K562 (cell line): ENCODE measurements at regions not wholly inside any gene's neighbourhood (a gene's known extent, or its start where the extent isn't known, plus 50 kb on each side); places are given as distances from the start of the nearest gene placed in this dataset.

Experiments
- ATAC-seq: fragments of 200-7000 bp; cut with Tn5 transposase; 3 replicates; pipeline ENCODE4 v1.9.1; 2020; ENCODE audit warnings: moderate library complexity
- BruUV-seq: library from RNA; stranded (reverse); fragments of 400-500 nt; replicated peaks from 2 replicates; lab custom pipeline; 2021; lab: Mats Ljungman, UMichigan
- CTCF ChIA-PET: fragments of 300-600 bp; formaldehyde crosslinking; extraction: SDS; loops from one replicate; lab custom pipeline; 2021; ENCODE audit warnings: low intra/inter-chr PET ratio; lab: Yijun Ruan, JAX
- POLR2A ChIA-PET: fragments of 300-600, 350-650 bp; sonication (Branson Sonifier 250); formaldehyde crosslinking; extraction: SDS; loops from one replicate; lab custom pipeline; 2021; ENCODE audit warnings: antibody characterized with exemption, inconsistent platforms; lab: Yijun Ruan, JAX
- DNase-seq, 4 experiments: peaks; one replicate each; pipeline versions ENCODE4 v3.0.0 to v3.0.0-alpha.2; 2011 to 2018; ENCODE audit warnings: low spot score in 3 of 4, mixed read lengths in 3 of 4; ENCODE audit errors: extremely low read depth in 1 of 4
- FAIRE-seq: peaks from 2 replicates; lab custom pipeline; 2011; peaks lifted over from hg19 to GRCh38; lab: Jason Lieb, UNC
- H2AFZ ChIP-seq: 2 replicates; pipeline ENCODE4 v1.6.0; 2011; ENCODE audit warnings: low read depth, low read length, control low read depth, inconsistent platforms
- H3K27ac ChIP-seq: fragments of 200-600 bp; 3 replicates; pipeline ENCODE4 v1.8.0; 2011; ENCODE audit warnings: low read depth, mild to moderate bottlenecking, control low read depth, inconsistent platforms, low read length, moderate library complexity, mixed read lengths; ENCODE audit errors: extremely low read depth
- H3K27me3 ChIP-seq, 2 experiments: fragments of 300-600 bp in 1 of 2; 2 replicates in 1 of 2; 3 replicates in 1 of 2; pipeline versions ENCODE4 v1.6.0 to v1.8.0; 2011; ENCODE audit warnings: inconsistent platforms in 2 of 2, low read length in 2 of 2, mild to moderate bottlenecking in 1 of 2, mixed read lengths in 1 of 2, moderate library complexity in 1 of 2; ENCODE audit not compliant: control insufficient read depth in 2 of 2, insufficient read depth in 2 of 2
- H3K36me3 ChIP-seq: fragments of 300-600 bp; 3 replicates; pipeline ENCODE4 v1.8.0; 2011; ENCODE audit warnings: mild to moderate bottlenecking, low read length, inconsistent platforms; ENCODE audit not compliant: control insufficient read depth, insufficient read depth
- H3K4me1 ChIP-seq, 2 experiments: fragments of 200-600 bp in 1 of 2; replicated peaks in 1 of 2; 2 replicates in 1 of 2; 3 replicates in 1 of 2; pipeline versions ENCODE4 v1.5.1 to v1.8.0; 2011; ENCODE audit warnings: inconsistent platforms in 2 of 2, low read length in 2 of 2, mild to moderate bottlenecking in 1 of 2, mixed read lengths in 1 of 2, moderate library complexity in 1 of 2; ENCODE audit not compliant: control insufficient read depth in 2 of 2, insufficient read depth in 2 of 2
- H3K4me2 ChIP-seq: 2 replicates; pipeline ENCODE4 v1.6.1; 2011; ENCODE audit warnings: low read length, control low read depth, inconsistent platforms, mixed read lengths; ENCODE audit not compliant: insufficient read depth
- H3K4me3 ChIP-seq: fragments of 200-600 bp; sonication (generic), shearing (Covaris generic); 2 replicates; pipeline ENCODE4 v1.5.1; 2016; ENCODE audit warnings: control low read depth, inconsistent platforms
- H3K79me2 ChIP-seq: fragments of 200-600 bp; 3 replicates; pipeline ENCODE4 v1.8.0; 2011; ENCODE audit warnings: low read length, inconsistent platforms; ENCODE audit not compliant: control insufficient read depth, insufficient read depth
- H3K9ac ChIP-seq, 2 experiments: 2 replicates each; pipeline versions ENCODE4 v1.6.0 to v1.6.1; 2011; ENCODE audit warnings: low read depth in 2 of 2, low read length in 2 of 2, control low read depth in 1 of 2, inconsistent platforms in 1 of 2, mild to moderate bottlenecking in 1 of 2, mixed read lengths in 1 of 2; ENCODE audit not compliant: insufficient read depth in 1 of 2
- H3K9me1 ChIP-seq: one replicate; pipeline ENCODE4 v1.6.0; 2011; ENCODE audit warnings: inconsistent platforms, mild to moderate bottlenecking, low read length, moderate library complexity; ENCODE audit not compliant: control insufficient read depth, insufficient read depth
- H3K9me3 ChIP-seq: replicated peaks from 2 replicates; pipeline ENCODE4 v1.5.1; 2011; ENCODE audit warnings: low read depth, low read length, inconsistent platforms; ENCODE audit not compliant: control insufficient read depth, insufficient read depth
- H4K20me1 ChIP-seq: replicated peaks from 2 replicates; pipeline ENCODE4 v1.6.1; 2011; ENCODE audit warnings: low read length, inconsistent platforms, mixed read lengths; ENCODE audit not compliant: control insufficient read depth, insufficient read depth
- FIP1L1 ChIP-seq: fragments of 200-400 bp; formaldehyde crosslinking; IDR thresholded peaks from 2 replicates; pipeline ENCODE4 v1.6.1; 2018; ENCODE audit warnings: mild to moderate bottlenecking, low read depth, low read length; ENCODE audit not compliant: poor library complexity, severe bottlenecking
- FOXJ3 ChIP-seq: sonication (generic); formaldehyde crosslinking; IDR thresholded peaks from 2 replicates; pipeline ENCODE4 v1.4.0; 2020; ENCODE audit warnings: mild to moderate bottlenecking, missing genetic modification reagents
- GATAD2B ChIP-seq: fragments of 450-650 bp; IDR thresholded peaks from 2 replicates; pipeline ENCODE4 v1.6.1; 2017; ENCODE audit warnings: mild to moderate bottlenecking, borderline replicate concordance
- ILF3 ChIP-seq: fragments of 450-650 bp; IDR thresholded peaks from 2 replicates; pipeline ENCODE4 v1.6.1; 2018; ENCODE audit warnings: antibody characterized with exemption, mild to moderate bottlenecking, moderate library complexity, borderline replicate concordance
- PHF20 ChIP-seq: fragments of 450-650 bp; IDR thresholded peaks from 2 replicates; pipeline ENCODE4 v1.6.1; 2018; ENCODE audit not compliant: partially characterized antibody
- SMAD2 ChIP-seq: fragments of 150-350 bp; IDR thresholded peaks from 2 replicates; pipeline ENCODE4 v1.6.1; 2014; ENCODE audit warnings: low read depth, mild to moderate bottlenecking, low read length
- U2AF1 ChIP-seq: fragments of 200-400 bp; formaldehyde crosslinking; optimal IDR thresholded peaks from 2 replicates; pipeline ENCODE3; 2017; ENCODE audit warnings: mild to moderate bottlenecking, low read depth, low read length, moderate library complexity
- ZNF12 ChIP-seq: sonication (generic); formaldehyde crosslinking; IDR thresholded peaks from 2 replicates; pipeline ENCODE4 v1.4.0; 2020; ENCODE audit warnings: mild to moderate bottlenecking, missing genetic modification reagents
- ZNF175 ChIP-seq: fragments of 200-800 bp; sonication (Bioruptor generic); IDR thresholded peaks from 2 replicates; pipeline ENCODE4 v1.6.1; 2016; ENCODE audit warnings: low read depth, mild to moderate bottlenecking, missing genetic modification characterization, missing compliant biosample characterization
- ZNF316 ChIP-seq: fragments of 450-650 bp; IDR thresholded peaks from 2 replicates; pipeline ENCODE4 v1.6.1; 2016
- WGBS: fragments of 100-300 bp; shearing (Covaris generic); methylation state at CpG from one replicate; pipeline ENCODE4 v1.1.6; 2016; ENCODE audit warnings: low coverage, mixed read lengths; ENCODE audit not compliant: insufficient coverage; ENCODE audit errors: missing lambda C conversion rate; 5-methylcytosine and 5-hydroxymethylcytosine counted together
- in situ Hi-C: fragments of 300-500 bp; cut with MboI; formaldehyde crosslinking; loops from 4 replicates; pipeline ENCODE4 v1.15.0; 2018; ENCODE audit warnings: inconsistent platforms, mixed read lengths
- intact Hi-C: fragments of 100-400 bp; cut with micrococcal nuclease; formaldehyde crosslinking; loops from 2 replicates; pipeline ENCODE4 v1.14.2; 2022
- TF ChIP-seq, protein P1 (sequence below): fragments of 250-450 bp; sonication (Bioruptor Pico); IDR thresholded peaks from 2 replicates; pipeline ENCODE4 v1.5.0; 2021; ENCODE audit warnings: mild to moderate bottlenecking, moderate library complexity
- TF ChIP-seq, protein P2 (sequence below), 2 experiments: fragments of 150-350 bp in 1 of 2; IDR thresholded peaks; 2 replicates each; pipeline ENCODE4 v1.6.1; 2012 to 2016; ENCODE audit warnings: low read depth in 2 of 2, low read length in 2 of 2, mild to moderate bottlenecking in 1 of 2, moderate library complexity in 1 of 2
- TF ChIP-seq, protein P3 (sequence below): fragments of 200-800 bp; sonication (Bioruptor generic); IDR thresholded peaks from 2 replicates; pipeline ENCODE4 v1.6.1; 2017; ENCODE audit warnings: missing genetic modification characterization, missing compliant biosample characterization
- TF ChIP-seq, protein P4 (sequence below): fragments of 250-450 bp; sonication (Bioruptor Pico); IDR thresholded peaks from 2 replicates; pipeline ENCODE4 v1.5.0; 2020; ENCODE audit warnings: mild to moderate bottlenecking

DNA sequence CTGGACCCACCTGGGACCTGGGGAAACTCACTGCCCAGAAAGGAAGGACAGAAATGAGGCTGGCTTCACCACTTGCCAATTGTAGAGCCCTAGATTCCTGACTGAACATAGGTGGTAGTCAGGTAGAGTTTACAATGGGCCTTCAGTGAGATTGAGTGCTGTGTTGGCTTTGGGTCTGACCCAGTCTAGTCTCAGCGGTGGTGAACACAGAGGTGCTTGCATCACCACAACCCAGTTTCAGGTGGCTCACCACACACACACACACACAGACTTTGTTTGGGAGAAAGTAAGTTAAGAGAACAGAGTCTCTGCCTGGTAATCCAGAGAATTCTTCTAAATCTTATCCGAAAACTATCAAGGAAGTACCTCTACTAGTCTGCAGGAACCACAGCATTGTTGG lies 266.1 kb upstream of the EPHA7 start:
- Histone ChIP-seq H3K9me1 (no peaks in the 10 kb centered on the region), H3K36me3 (no peaks in the 10 kb centered on the region), H3K79me2 (no peaks in the 10 kb centered on the region), H3K4me3 (no peak overlapping the region), H2AFZ (no peak overlapping the region), H3K9ac (no peak overlapping the region), H4K20me1 (no peaks in the 10 kb centered on the region), H3K9me3 (no peaks in the 10 kb centered on the region), H3K27me3 (no peaks in the 10 kb centered on the region), H3K4me1 (no peaks in the 10 kb centered on the region), H3K4me2 (no peak overlapping the region), H3K27ac (no peak overlapping the region)
- POLR2A ChIA-PET: no interaction called here
- no peak for ATAC-seq
- 0% methylated on average over 2 of the region's 2 CpGs for WGBS
- in situ Hi-C loops (no loop called here), intact Hi-C loops (no loop called here)
- FAIRE-seq: no peak
- BruUV-seq: no TSS peak
- CTCF ChIA-PET: no interaction called here
- DNase-seq: no peak
- TF ChIP-seq PHF20 (no peak), FOXJ3 (no peak), ZNF12 (no peak), SMAD2 (no peak), ILF3 (no peak), ZNF316 (no peak), U2AF1 (no peak), FIP1L1 (no peak), ZNF175 (CRISPR knock-in tag) (no peak), GATAD2B (no peak)
- TF ChIP-seq, protein P1, sequence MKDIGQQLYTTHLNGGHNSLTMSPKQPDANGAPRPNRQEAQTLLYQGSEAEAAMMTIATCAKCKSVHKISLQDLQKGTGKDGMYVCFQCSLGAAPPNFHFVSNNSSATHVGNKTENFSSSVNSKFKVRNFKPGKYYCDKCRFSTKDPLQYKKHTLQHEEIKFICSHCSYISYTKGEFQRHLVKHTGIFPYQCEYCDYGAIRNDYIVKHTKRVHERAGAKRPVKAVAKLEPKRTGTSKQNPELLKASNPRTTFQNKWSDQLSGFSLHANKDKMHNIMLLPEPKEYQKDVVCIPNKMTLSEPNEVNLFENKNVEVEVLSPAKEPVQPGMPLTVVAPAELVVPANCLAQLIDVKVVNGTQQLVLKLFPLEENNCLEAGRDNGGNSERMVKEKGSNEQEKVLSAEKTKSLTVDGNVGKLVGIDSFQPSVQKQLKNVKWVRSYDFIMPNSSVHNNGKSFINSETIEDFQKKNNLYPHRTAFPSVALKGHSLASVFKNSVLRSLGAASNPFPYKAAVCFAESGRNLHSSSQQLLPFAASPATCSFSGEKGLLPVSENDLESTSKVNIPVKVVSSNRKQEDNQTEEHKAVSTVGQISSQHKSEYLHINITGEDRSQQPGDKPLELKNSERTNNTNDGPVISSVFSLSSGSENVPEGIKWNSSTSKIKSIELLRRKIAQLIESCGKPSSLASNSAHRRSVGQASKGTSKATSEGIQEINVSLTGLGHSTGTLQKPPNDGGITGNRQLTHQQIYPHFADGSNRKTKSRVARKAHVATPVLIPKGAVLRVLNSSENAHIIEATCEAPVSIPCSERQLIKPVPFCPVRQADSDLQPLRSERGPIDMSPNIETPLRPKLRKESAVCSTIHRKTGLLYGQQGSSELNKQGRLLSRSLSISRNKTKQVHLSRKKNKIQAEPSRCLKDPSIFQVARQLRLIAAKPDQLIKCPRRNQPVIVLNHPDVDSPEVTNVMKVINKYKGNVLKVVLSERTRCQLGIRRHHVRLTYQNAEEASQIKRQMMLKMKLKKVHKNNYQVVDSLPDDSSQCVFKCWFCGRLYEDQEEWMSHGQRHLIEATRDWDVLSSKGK: no peak
- TF ChIP-seq, protein P2, sequence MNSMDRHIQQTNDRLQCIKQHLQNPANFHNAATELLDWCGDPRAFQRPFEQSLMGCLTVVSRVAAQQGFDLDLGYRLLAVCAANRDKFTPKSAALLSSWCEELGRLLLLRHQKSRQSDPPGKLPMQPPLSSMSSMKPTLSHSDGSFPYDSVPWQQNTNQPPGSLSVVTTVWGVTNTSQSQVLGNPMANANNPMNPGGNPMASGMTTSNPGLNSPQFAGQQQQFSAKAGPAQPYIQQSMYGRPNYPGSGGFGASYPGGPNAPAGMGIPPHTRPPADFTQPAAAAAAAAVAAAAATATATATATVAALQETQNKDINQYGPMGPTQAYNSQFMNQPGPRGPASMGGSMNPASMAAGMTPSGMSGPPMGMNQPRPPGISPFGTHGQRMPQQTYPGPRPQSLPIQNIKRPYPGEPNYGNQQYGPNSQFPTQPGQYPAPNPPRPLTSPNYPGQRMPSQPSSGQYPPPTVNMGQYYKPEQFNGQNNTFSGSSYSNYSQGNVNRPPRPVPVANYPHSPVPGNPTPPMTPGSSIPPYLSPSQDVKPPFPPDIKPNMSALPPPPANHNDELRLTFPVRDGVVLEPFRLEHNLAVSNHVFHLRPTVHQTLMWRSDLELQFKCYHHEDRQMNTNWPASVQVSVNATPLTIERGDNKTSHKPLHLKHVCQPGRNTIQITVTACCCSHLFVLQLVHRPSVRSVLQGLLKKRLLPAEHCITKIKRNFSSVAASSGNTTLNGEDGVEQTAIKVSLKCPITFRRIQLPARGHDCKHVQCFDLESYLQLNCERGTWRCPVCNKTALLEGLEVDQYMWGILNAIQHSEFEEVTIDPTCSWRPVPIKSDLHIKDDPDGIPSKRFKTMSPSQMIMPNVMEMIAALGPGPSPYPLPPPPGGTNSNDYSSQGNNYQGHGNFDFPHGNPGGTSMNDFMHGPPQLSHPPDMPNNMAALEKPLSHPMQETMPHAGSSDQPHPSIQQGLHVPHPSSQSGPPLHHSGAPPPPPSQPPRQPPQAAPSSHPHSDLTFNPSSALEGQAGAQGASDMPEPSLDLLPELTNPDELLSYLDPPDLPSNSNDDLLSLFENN (IDR thresholded peaks at IDR 0.05; ENCODE audit: low read depth in 2 of 2, low read length in 2 of 2): no peak
- TF ChIP-seq, protein P3, sequence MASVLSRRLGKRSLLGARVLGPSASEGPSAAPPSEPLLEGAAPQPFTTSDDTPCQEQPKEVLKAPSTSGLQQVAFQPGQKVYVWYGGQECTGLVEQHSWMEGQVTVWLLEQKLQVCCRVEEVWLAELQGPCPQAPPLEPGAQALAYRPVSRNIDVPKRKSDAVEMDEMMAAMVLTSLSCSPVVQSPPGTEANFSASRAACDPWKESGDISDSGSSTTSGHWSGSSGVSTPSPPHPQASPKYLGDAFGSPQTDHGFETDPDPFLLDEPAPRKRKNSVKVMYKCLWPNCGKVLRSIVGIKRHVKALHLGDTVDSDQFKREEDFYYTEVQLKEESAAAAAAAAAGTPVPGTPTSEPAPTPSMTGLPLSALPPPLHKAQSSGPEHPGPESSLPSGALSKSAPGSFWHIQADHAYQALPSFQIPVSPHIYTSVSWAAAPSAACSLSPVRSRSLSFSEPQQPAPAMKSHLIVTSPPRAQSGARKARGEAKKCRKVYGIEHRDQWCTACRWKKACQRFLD (CRISPR knock-in tag): no peak
- TF ChIP-seq, protein P4, sequence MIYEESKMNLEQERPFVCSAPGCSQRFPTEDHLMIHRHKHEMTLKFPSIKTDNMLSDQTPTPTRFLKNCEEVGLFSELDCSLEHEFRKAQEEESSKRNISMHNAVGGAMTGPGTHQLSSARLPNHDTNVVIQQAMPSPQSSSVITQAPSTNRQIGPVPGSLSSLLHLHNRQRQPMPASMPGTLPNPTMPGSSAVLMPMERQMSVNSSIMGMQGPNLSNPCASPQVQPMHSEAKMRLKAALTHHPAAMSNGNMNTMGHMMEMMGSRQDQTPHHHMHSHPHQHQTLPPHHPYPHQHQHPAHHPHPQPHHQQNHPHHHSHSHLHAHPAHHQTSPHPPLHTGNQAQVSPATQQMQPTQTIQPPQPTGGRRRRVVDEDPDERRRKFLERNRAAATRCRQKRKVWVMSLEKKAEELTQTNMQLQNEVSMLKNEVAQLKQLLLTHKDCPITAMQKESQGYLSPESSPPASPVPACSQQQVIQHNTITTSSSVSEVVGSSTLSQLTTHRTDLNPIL (CRISPR knock-in tag): no peak
